ENCODE measurements at regions not wholly inside any gene's neighbourhood (a gene's known extent, or its start where the extent isn't known, plus 50 kb on each side); places are given as distances from the start of the nearest gene placed in this dataset.

GRCh38 chr1:90122654-90123340 lies 127.9 kb downstream of the ZNF326 start:
- DNase-seq = peak; percentile 98

GRCh38 chr1:90114521-90115141 lies 119.7 kb downstream of the ZNF326 start:
- DNase-seq = peak; percentile 79

DNA sequence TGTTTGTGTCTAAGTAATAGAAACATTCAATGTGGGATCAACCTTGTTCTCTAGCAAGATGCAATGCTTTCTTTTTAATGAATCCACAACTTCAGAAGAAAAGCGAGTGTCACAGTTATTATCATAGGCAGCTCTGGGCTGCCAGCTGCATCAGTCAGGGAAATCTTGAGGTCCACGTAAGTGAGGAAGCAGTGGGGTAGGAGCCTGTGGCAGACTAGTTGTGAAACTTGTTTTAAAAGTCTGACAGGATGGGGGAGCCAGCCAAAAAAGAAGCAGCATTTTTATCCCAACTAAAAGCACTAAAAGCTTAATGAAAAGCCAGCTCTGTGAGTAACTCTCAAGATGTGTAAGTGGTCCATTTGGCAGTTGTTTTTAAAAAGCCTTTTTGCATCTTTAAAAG lies 113.1 kb downstream of the ZNF326 start:
- no peak for DNase-seq

DNA sequence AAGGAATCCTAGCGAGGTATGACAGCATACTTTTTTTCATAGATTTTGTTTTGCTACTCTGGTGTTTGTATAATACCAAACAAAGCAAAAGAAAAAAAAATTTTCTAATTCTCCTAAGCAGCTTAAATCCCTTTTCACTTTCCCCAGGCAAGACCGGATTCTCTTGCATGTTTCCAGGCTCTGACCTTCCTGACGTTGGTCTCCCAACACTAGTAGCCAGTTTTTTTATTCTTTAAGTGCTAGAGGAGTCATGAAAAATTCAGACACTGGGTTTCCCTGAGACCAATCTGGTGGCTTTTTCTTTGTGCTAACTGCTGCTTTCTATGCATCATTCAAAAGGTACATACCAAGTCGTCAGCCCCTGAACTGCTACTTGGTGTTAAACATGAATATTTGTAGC lies 111.4 kb downstream of the ZNF326 start:
- no peak for DNase-seq

- DNase-seq = no peak
These were observed 110.1 kb downstream of the ZNF326 start for GRCh38 chr1:90104941-90105538.

- no peak for DNase-seq
These were observed 105.7 kb downstream of the ZNF326 start for GRCh38 chr1:90100566-90100965.

DNA sequence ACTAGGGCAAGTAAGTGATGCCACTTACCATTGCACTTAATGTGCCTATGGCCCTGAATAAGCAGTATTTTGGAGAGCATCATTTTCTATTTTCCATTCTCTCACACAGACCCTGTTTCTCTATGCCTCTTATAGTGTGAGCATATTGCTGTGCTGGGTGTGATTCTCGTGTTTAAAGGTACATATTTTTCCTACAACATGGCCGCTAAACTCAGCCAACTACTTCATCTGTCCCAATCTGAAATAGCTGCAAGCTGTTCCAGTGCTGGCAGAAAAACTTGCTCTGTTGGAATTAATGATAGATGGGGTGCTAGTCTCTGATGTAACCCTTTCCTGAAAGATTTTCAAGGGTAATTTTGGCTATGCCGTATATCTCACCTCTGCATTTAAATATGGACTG lies 97.5 kb downstream of the ZNF326 start:
- no peak for DNase-seq

All from NCI-H1694 treated with DMSO at 0.1 percent for 48 hours (cell line).